ENCODE measurements at regions not wholly inside any gene's neighbourhood (a gene's known extent, or its start where the extent isn't known, plus 50 kb on each side); places are given as distances from the start of the nearest gene placed in this dataset.

- no peak overlapping the region for H3K4me3 Mint-ChIP-seq
- no peak for DNase-seq (ENCODE audit: extremely low spot score, unreplicated experiment)
- peaks cover 7% of the 10 kb centered on the region for H3K27me3 Mint-ChIP-seq
- no peak overlapping the region for H3K27ac Mint-ChIP-seq
- H3K36me3 Mint-ChIP-seq, result no peaks in the 10 kb centered on the region
- H3K9me3 Mint-ChIP-seq, result no peaks in the 10 kb centered on the region
- TF ChIP-seq CTCF (conservative IDR thresholded peaks at IDR 0.05), result no peak
- peaks cover 5% of the 10 kb centered on the region for H3K4me1 Mint-ChIP-seq (ENCODE audit: unreplicated experiment)
Measured at GRCh38 chr11:114988644-114989043, 310.3 kb downstream of the NXPE2 start.

GRCh38 chr11:114989536-114989935 is 311.2 kb downstream of the NXPE2 start:
- Mint-ChIP-seq H3K4me1 (ENCODE audit: unreplicated experiment) (peaks cover 5% of the 10 kb centered on the region), H3K27ac (no peak overlapping the region), H3K4me3 (no peak overlapping the region), H3K9me3 (no peaks in the 10 kb centered on the region), H3K27me3 (peaks cover 7% of the 10 kb centered on the region), H3K36me3 (no peaks in the 10 kb centered on the region)
- DNase-seq (ENCODE audit: extremely low spot score, unreplicated experiment), result no peak
- TF ChIP-seq CTCF (conservative IDR thresholded peaks at IDR 0.05), result no peak

GRCh38 chr11:115005663-115006062 is 327.3 kb downstream of the NXPE2 start:
- no peak for DNase-seq (ENCODE audit: extremely low spot score, unreplicated experiment)
- Mint-ChIP-seq H3K4me3 (no peak overlapping the region), H3K36me3 (no peaks in the 10 kb centered on the region), H3K27ac (no peak overlapping the region), H3K27me3 (peaks cover 3% of the 10 kb centered on the region), H3K9me3 (no peaks in the 10 kb centered on the region), H3K4me1 (ENCODE audit: unreplicated experiment) (no peaks in the 10 kb centered on the region)
- no peak for TF ChIP-seq CTCF (conservative IDR thresholded peaks at IDR 0.05)

GRCh38 chr11:115007851-115008250 is 329.5 kb downstream of the NXPE2 start:
- Mint-ChIP-seq H3K27ac (no peak overlapping the region), H3K9me3 (no peaks in the 10 kb centered on the region), H3K27me3 (peaks cover 3% of the 10 kb centered on the region), H3K4me1 (ENCODE audit: unreplicated experiment) (no peaks in the 10 kb centered on the region), H3K36me3 (no peaks in the 10 kb centered on the region), H3K4me3 (no peak overlapping the region)
- no peak for TF ChIP-seq CTCF (conservative IDR thresholded peaks at IDR 0.05)
- DNase-seq (ENCODE audit: extremely low spot score, unreplicated experiment), result no peak

GRCh38 chr11:115008799-115009198 is 330.5 kb downstream of the NXPE2 start:
- no peak for TF ChIP-seq CTCF (conservative IDR thresholded peaks at IDR 0.05)
- Mint-ChIP-seq H3K4me1 (ENCODE audit: unreplicated experiment) (no peaks in the 10 kb centered on the region), H3K36me3 (no peaks in the 10 kb centered on the region), H3K27ac (no peak overlapping the region), H3K4me3 (no peak overlapping the region), H3K9me3 (peaks cover 5% of the 10 kb centered on the region), H3K27me3 (peaks cover 3% of the 10 kb centered on the region)
- DNase-seq (ENCODE audit: extremely low spot score, unreplicated experiment), result no peak

- no peak for DNase-seq (ENCODE audit: extremely low spot score, unreplicated experiment)
- no peak for TF ChIP-seq CTCF (conservative IDR thresholded peaks at IDR 0.05)
- no peaks in the 10 kb centered on the region for H3K4me1 Mint-ChIP-seq (ENCODE audit: unreplicated experiment)
- no peak overlapping the region for H3K4me3 Mint-ChIP-seq
- no peaks in the 10 kb centered on the region for H3K27me3 Mint-ChIP-seq
- H3K36me3 Mint-ChIP-seq, result no peaks in the 10 kb centered on the region
- no peak overlapping the region for H3K27ac Mint-ChIP-seq
- H3K9me3 Mint-ChIP-seq, result peaks cover 21% of the 10 kb centered on the region
Measured at GRCh38 chr11:115017529-115017928, 339.2 kb downstream of the NXPE2 start.
